ENCODE measurements at regions not wholly inside any gene's neighbourhood (a gene's known extent, or its start where the extent isn't known, plus 50 kb on each side); places are given as distances from the start of the nearest gene placed in this dataset.

- POLR2A ChIA-PET = no interaction called here
Measured at GRCh38 chr20:58585753-58586540, 65.1 kb upstream of the STX16 start.

GRCh38 chr20:58584881-58585752, 66.0 kb upstream of the STX16 start:
- no peak overlapping the region for H3K4me3 ChIP-seq (ENCODE audit: low read depth, low read length)
- DNase-seq (ENCODE audit: low read depth, low spot score) = no peak
- ChIA-PET CTCF (interaction anchor here (1.0 to 1.4 kb wide), 3 partner anchors 13 to 348 kb away, joined by 3 to 4 read pairs (median 3); no protein-coding TSS in a partner anchor), POLR2A (no interaction called here)
- no peak for TF ChIP-seq CTCF (IDR thresholded peaks at IDR 0.05; ENCODE audit: insufficient read depth, low read length, missing control alignments)

More at GRCh38 chr20:58585753-58586540, 65.1 kb upstream of the STX16 start:
- no peak overlapping the region for H3K4me3 ChIP-seq (ENCODE audit: low read depth, low read length)
- no peak for DNase-seq (ENCODE audit: low read depth, low spot score)
- CTCF ChIA-PET = interaction anchor here (1.0 to 1.4 kb wide), 3 partner anchors 12 to 349 kb away, joined by 3 to 4 read pairs (median 3); no protein-coding TSS in a partner anchor
- TF ChIP-seq CTCF (IDR thresholded peaks at IDR 0.05; ENCODE audit: insufficient read depth, low read length, missing control alignments) = no peak

GRCh38 chr20:58584051-58584824, 66.8 kb upstream of the STX16 start:
- ChIA-PET POLR2A (no interaction called here), CTCF (interaction anchor here (1.1 kb wide), 1 partner anchor 36 kb away, joined by 3 read pairs; no protein-coding TSS in a partner anchor)
- no peak overlapping the region for H3K4me3 ChIP-seq (ENCODE audit: low read depth, low read length)
- no peak for TF ChIP-seq CTCF (IDR thresholded peaks at IDR 0.05; ENCODE audit: insufficient read depth, low read length, missing control alignments)
- no peak for DNase-seq (ENCODE audit: low read depth, low spot score)

GRCh38 chr20:58583586-58583985, 67.5 kb upstream of the STX16 start:
- DNase-seq (ENCODE audit: low read depth, low spot score) = no peak
- TF ChIP-seq CTCF (IDR thresholded peaks at IDR 0.05; ENCODE audit: insufficient read depth, low read length, missing control alignments) = no peak
- CTCF ChIA-PET = interaction anchor here (1.1 kb wide), 1 partner anchor 35 kb away, joined by 3 read pairs; no protein-coding TSS in a partner anchor
- POLR2A ChIA-PET = no interaction called here
- H3K4me3 ChIP-seq (ENCODE audit: low read depth, low read length) = no peak overlapping the region

GRCh38 chr20:58583176-58583575, 67.9 kb upstream of the STX16 start:
- no peak overlapping the region for H3K4me3 ChIP-seq (ENCODE audit: low read depth, low read length)
- DNase-seq (ENCODE audit: low read depth, low spot score) = no peak
- TF ChIP-seq CTCF (IDR thresholded peaks at IDR 0.05; ENCODE audit: insufficient read depth, low read length, missing control alignments) = no peak
- ChIA-PET POLR2A (no interaction called here), CTCF (interaction anchor here (1.1 kb wide), 1 partner anchor 35 kb away, joined by 3 read pairs; no protein-coding TSS in a partner anchor)

All from AG04449 (cell line).